ENCODE measurements at regions not wholly inside any gene's neighbourhood (a gene's known extent, or its start where the extent isn't known, plus 50 kb on each side); places are given as distances from the start of the nearest gene placed in this dataset.
"Not testable (repeated sequence)": the region's sequence is repeated elsewhere in the genome, so short reads cannot be mapped to it uniquely, and the experiment has no call there.

- CTCF ChIA-PET: no interaction called here
- in situ Hi-C loops (cut with HindIII; ENCODE audit: low pct_unique_long_range_greater_than_20kb, low sequenced_read_pairs) (no loop called here), intact Hi-C loops (cut with micrococcal nuclease; ENCODE audit: unreplicated experiment) (no loop called here)
- TF ChIP-seq POLR2AphosphoS5 (IDR thresholded peaks at IDR 0.05; ENCODE audit: low read depth, low read length): no peak
- no peak for TF ChIP-seq SIN3A (IDR thresholded peaks at IDR 0.05; ENCODE audit: borderline replicate concordance, insufficient read depth, low read depth, low read length)
- TF ChIP-seq REST (IDR thresholded peaks at IDR 0.05; ENCODE audit: insufficient read depth in 1 of 2, low read depth in 2 of 2, low read length in 1 of 2): no peak
- TF ChIP-seq TCF7L2 (IDR thresholded peaks at IDR 0.05; ENCODE audit: low read depth, low read length): no peak
- no peak for TF ChIP-seq CTCF (IDR thresholded peaks at IDR 0.05)
- DNase-seq (ENCODE audit: low read depth, low spot score) (no peak), ATAC-seq (no peak)
- Histone ChIP-seq H3K9me3 (ENCODE audit: control insufficient read depth, insufficient read depth, low read depth, low read length) (no peaks in the 10 kb centered on the region), H3K36me3 (ENCODE audit: control insufficient read depth, insufficient read depth, low read length) (no peaks in the 10 kb centered on the region), H3K4me3 (ENCODE audit: low read depth in 2 of 2, low read length in 2 of 2) (no peak overlapping the region), H3K4me1 (ENCODE audit: control insufficient read depth, insufficient read depth, low read length) (no peaks in the 10 kb centered on the region), H3K27me3 (ENCODE audit: control insufficient read depth, insufficient read depth, low read length) (no peaks in the 10 kb centered on the region), H3K27ac (ENCODE audit: low read length) (no peak overlapping the region)
- POLR2A ChIA-PET: no interaction called here
- no TSS peak for BruUV-seq (replicated peaks)
Measured at GRCh38 chr6:2307799-2308198, 62.4 kb upstream of the GMDS start.

GRCh38 chr6:2305951-2306350 lies 60.5 kb upstream of the GMDS start:
- ATAC-seq (no peak), DNase-seq (ENCODE audit: low read depth, low spot score) (no peak)
- Histone ChIP-seq H3K4me1 (ENCODE audit: control insufficient read depth, insufficient read depth, low read length) (no peaks in the 10 kb centered on the region), H3K27me3 (ENCODE audit: control insufficient read depth, insufficient read depth, low read length) (no peaks in the 10 kb centered on the region), H3K4me3 (ENCODE audit: low read depth in 2 of 2, low read length in 2 of 2) (no peak overlapping the region), H3K27ac (ENCODE audit: low read length) (no peak overlapping the region), H3K36me3 (ENCODE audit: control insufficient read depth, insufficient read depth, low read length) (no peaks in the 10 kb centered on the region), H3K9me3 (ENCODE audit: control insufficient read depth, insufficient read depth, low read depth, low read length) (no peaks in the 10 kb centered on the region)
- in situ Hi-C loops (cut with HindIII; ENCODE audit: low pct_unique_long_range_greater_than_20kb, low sequenced_read_pairs): no loop called here
- intact Hi-C loops (cut with micrococcal nuclease; ENCODE audit: unreplicated experiment): no loop called here
- POLR2A ChIA-PET: no interaction called here
- CTCF ChIA-PET: no interaction called here
- no peak for TF ChIP-seq POLR2AphosphoS5 (IDR thresholded peaks at IDR 0.05; ENCODE audit: low read depth, low read length)
- no peak for TF ChIP-seq TCF7L2 (IDR thresholded peaks at IDR 0.05; ENCODE audit: low read depth, low read length)
- TF ChIP-seq CTCF (IDR thresholded peaks at IDR 0.05): no peak
- TF ChIP-seq REST (IDR thresholded peaks at IDR 0.05; ENCODE audit: insufficient read depth in 1 of 2, low read depth in 2 of 2, low read length in 1 of 2): no peak
- TF ChIP-seq SIN3A (IDR thresholded peaks at IDR 0.05; ENCODE audit: borderline replicate concordance, insufficient read depth, low read depth, low read length): no peak
- no TSS peak for BruUV-seq (replicated peaks)

- BruUV-seq (replicated peaks); CTCF ChIA-PET: not testable (repeated sequence)
Measured at GRCh38 chr6:2302482-2302881, 57.1 kb upstream of the GMDS start.

More at GRCh38 chr6:2302482-2302881, 57.1 kb upstream of the GMDS start:
- ATAC-seq; intact Hi-C loops (cut with micrococcal nuclease; ENCODE audit: unreplicated experiment); H3K9me3 ChIP-seq (ENCODE audit: control insufficient read depth, insufficient read depth, low read depth, low read length); H3K27ac ChIP-seq (ENCODE audit: low read length); H3K36me3 ChIP-seq (ENCODE audit: control insufficient read depth, insufficient read depth, low read length); H3K4me3 ChIP-seq (ENCODE audit: low read depth in 2 of 2, low read length in 2 of 2); in situ Hi-C loops (cut with HindIII; ENCODE audit: low pct_unique_long_range_greater_than_20kb, low sequenced_read_pairs); H3K4me1 ChIP-seq (ENCODE audit: control insufficient read depth, insufficient read depth, low read length); DNase-seq (ENCODE audit: low read depth, low spot score); H3K27me3 ChIP-seq (ENCODE audit: control insufficient read depth, insufficient read depth, low read length); POLR2A ChIA-PET: not testable (repeated sequence)

Measured in Panc1 (cell line).